Hepatocyte (in vitro differentiated cells): ENCODE measurements at regions not wholly inside any gene's neighbourhood (a gene's known extent, or its start where the extent isn't known, plus 50 kb on each side); places are given as distances from the start of the nearest gene placed in this dataset.

Experiments used
- DNase-seq: peaks from one replicate; pipeline ENCODE4 v3.0.0-alpha.2; 2016; ENCODE audit warnings: low spot score
- H2AFZ ChIP-seq: fragments of 200-600 bp; sonication (generic); 2 replicates; pipeline ENCODE4 v1.6.0; 2016; ENCODE audit warnings: antibody characterized with exemption, mild to moderate bottlenecking
- H3K27ac ChIP-seq: fragments of 200-600 bp; sonication (generic); 2 replicates; pipeline ENCODE4 v1.5.1; 2016; ENCODE audit warnings: mild to moderate bottlenecking
- H3K27me3 ChIP-seq: fragments of 200-600 bp; sonication (generic); 2 replicates; pipeline ENCODE4 v1.6.1; 2016
- H3K36me3 ChIP-seq: fragments of 200-600 bp; sonication (generic); replicated peaks from 2 replicates; pipeline ENCODE4 v1.5.1; 2016; ENCODE audit warnings: low read depth; ENCODE audit not compliant: insufficient read depth
- H3K4me1 ChIP-seq: fragments of 200-600 bp; sonication (generic); 2 replicates; pipeline ENCODE4 v1.5.1; 2016; ENCODE audit warnings: mild to moderate bottlenecking, moderate library complexity; ENCODE audit not compliant: insufficient read depth
- H3K4me2 ChIP-seq: fragments of 200-600 bp; sonication (generic); 2 replicates; pipeline ENCODE4 v1.6.0; 2016
- H3K4me3 ChIP-seq: fragments of 200-600 bp; sonication (generic); 2 replicates; pipeline ENCODE4 v1.5.1; 2016; ENCODE audit warnings: mild to moderate bottlenecking
- H3K79me2 ChIP-seq: fragments of 200-600 bp; sonication (generic); 2 replicates; pipeline ENCODE4 v1.6.0; 2017; ENCODE audit warnings: mild to moderate bottlenecking
- H3K9me2 ChIP-seq: fragments of 200-600 bp; sonication (generic); replicated peaks from 2 replicates; pipeline ENCODE4 v1.6.0; 2017; ENCODE audit warnings: mild to moderate bottlenecking; ENCODE audit not compliant: insufficient read depth
- H3K9me3 ChIP-seq: fragments of 200-600 bp; sonication (generic); 2 replicates; pipeline ENCODE4 v1.5.1; 2016; ENCODE audit warnings: low read depth, mild to moderate bottlenecking
- H4K20me1 ChIP-seq: fragments of 200-600 bp; sonication (generic); 2 replicates; pipeline ENCODE4 v1.6.0; 2016; ENCODE audit warnings: mild to moderate bottlenecking; ENCODE audit not compliant: insufficient read depth, poor library complexity, severe bottlenecking
- CTCF ChIP-seq: fragments of 200-600 bp; sonication (generic); IDR thresholded peaks from 2 replicates; pipeline ENCODE4 v1.5.1; 2016; ENCODE audit warnings: antibody characterized with exemption, mild to moderate bottlenecking; ENCODE audit not compliant: poor library complexity
- EZH2 ChIP-seq: fragments of 200-600 bp; sonication (generic); IDR thresholded peaks from 2 replicates; pipeline ENCODE4 v1.6.1; 2016; ENCODE audit warnings: antibody characterized with exemption, mild to moderate bottlenecking, borderline replicate concordance
- EZH2phosphoT487 ChIP-seq: fragments of 200-600 bp; sonication (generic); IDR thresholded peaks from one replicate; pipeline ENCODE4 v1.6.1; 2018; ENCODE audit warnings: antibody characterized with exemption, mild to moderate bottlenecking, low read depth, moderate library complexity; ENCODE audit not compliant: unreplicated experiment, severe bottlenecking
- WGBS: methylation state at CpG from one replicate; pipeline ENCODE4 v1.1.6; 2016; ENCODE audit warnings: low lambda C conversion rate; ENCODE audit errors: missing lambda C conversion rate; 5-methylcytosine and 5-hydroxymethylcytosine counted together

DNA sequence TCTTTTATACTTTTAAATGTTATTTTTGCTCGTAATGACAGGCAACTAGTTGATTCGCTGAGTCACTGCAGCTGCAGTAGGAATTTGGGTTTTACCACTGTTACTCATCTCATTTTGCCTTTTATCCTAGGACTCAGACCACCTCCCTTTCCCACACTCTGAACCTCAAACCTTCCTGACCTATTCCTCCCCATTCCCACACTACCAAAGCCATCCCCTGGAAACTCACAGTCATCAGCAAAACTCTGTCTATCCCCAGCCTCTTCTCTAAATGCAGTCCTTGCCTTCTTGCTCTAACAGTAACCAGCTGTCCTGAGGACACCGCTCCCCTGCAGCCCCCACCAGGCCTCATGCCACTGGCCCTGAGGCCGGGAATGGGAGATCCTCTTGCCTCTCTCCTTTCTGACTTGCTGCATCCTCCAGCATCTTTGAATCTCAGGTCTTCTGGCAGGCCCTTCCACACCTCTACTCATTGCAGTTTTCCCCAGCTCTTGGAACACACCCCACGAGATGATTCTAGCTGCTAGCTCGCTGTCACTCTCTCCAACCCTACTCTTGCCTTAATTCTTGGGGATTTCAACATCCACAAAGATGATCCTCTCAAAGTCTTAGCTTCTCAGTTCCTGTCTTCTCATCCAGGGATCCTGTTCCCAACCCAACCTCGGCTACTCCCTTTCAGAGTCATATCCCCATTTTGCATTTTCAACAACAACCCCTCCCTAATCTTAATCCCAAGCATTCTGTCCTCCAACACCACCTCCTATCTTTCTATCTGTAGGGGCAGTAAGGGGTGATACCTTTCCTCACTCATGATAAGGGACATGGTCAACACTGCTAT lies 55.9 kb upstream of the C3orf80 start:
- no peaks in the 10 kb centered on the region for H3K9me3 ChIP-seq
- DNase-seq = no peak
- H3K4me2 ChIP-seq = no peak overlapping the region
- no peak overlapping the region for H3K27ac ChIP-seq
- TF ChIP-seq EZH2 = no peak
- TF ChIP-seq EZH2phosphoT487 = no peak
- TF ChIP-seq CTCF = no peak
- H4K20me1 ChIP-seq = no peaks in the 10 kb centered on the region
- no peaks in the 10 kb centered on the region for H3K4me1 ChIP-seq
- no peak overlapping the region for H3K4me3 ChIP-seq
- 81% methylated on average over 7 of the region's 7 CpGs for WGBS
- no peaks in the 10 kb centered on the region for H3K9me2 ChIP-seq
- no peaks in the 10 kb centered on the region for H3K36me3 ChIP-seq
- no peaks in the 10 kb centered on the region for H3K27me3 ChIP-seq
- no peak overlapping the region for H2AFZ ChIP-seq
- H3K79me2 ChIP-seq = no peaks in the 10 kb centered on the region

DNA sequence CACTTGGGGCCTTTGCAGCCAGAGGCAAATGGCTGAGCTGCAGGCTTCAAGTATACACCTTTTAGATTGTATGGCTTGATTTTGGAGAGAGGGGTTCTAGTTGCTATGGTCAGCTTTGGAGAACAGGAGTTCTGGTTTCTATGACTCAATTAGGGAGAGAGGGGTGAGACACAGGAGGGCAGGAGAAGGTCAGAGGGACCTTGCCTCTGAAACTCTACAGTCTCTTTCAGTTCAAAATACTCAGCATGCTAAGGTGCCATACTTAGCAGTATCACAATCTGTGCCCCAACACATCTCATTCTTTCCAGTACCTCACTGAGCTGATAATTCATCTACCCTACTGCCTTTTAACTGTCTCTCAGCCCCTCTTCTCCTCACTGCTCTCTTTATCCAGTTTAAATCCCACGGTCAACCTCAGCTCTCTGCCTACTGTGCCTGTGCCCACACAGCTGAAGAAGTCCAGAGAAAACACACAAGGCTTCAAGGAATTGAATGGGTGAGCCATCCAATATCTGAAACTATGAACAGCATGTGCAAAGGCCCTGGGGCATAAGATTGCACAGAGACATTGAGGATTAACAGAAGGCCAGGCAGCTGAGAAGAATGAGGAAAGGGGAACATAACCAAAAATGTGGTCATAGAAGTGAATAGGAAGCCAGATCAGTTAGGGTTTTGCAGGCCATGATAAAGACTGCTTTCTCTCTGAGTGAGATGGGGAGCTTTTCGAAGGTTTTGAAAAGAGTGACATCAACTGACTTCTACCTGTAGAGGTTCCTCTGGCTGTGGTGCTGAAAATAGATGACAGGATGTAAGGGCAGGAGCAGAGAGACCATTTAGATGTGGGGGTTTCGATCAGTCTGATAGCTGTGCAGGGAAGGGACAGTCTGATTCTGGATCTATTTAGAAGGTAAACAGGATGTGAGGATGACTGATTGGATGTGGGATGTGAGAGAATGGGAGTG lies 54.5 kb upstream of the C3orf80 start:
- no peaks in the 10 kb centered on the region for H3K9me2 ChIP-seq
- no peak for TF ChIP-seq CTCF
- TF ChIP-seq EZH2 = no peak
- no peak for TF ChIP-seq EZH2phosphoT487
- no peaks in the 10 kb centered on the region for H3K36me3 ChIP-seq
- H3K27ac ChIP-seq = no peak overlapping the region
- no peak overlapping the region for H3K4me2 ChIP-seq
- no peaks in the 10 kb centered on the region for H3K9me3 ChIP-seq
- DNase-seq = no peak
- no peak overlapping the region for H2AFZ ChIP-seq
- WGBS = 97% methylated on average over 3 of the region's 3 CpGs
- no peaks in the 10 kb centered on the region for H3K79me2 ChIP-seq
- no peaks in the 10 kb centered on the region for H3K27me3 ChIP-seq
- no peak overlapping the region for H3K4me3 ChIP-seq
- no peaks in the 10 kb centered on the region for H3K4me1 ChIP-seq
- no peaks in the 10 kb centered on the region for H4K20me1 ChIP-seq

DNA sequence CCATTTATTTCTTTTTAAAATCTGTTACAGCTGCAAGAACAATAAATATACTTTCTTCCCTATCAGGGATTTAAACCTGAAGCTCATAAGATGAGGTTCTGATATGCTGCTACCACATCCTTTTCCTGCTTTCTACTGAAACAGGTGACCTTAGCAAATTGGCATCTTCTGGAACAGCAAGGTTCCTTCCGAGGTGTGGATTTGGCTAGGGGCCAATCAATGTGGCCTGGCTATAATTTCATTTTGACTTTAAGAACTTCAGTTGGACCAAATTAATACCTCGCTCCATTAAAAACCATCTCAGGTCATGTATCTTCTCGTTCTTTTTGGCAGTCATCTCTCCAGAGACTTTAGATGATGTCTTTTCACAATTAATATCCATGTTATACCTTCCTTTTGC lies 53.4 kb upstream of the C3orf80 start:
- Histone ChIP-seq H3K79me2 (no peaks in the 10 kb centered on the region), H4K20me1 (no peaks in the 10 kb centered on the region), H3K4me1 (no peaks in the 10 kb centered on the region), H3K4me2 (no peak overlapping the region), H3K27me3 (no peaks in the 10 kb centered on the region), H3K27ac (no peak overlapping the region), H2AFZ (no peak overlapping the region), H3K9me3 (no peaks in the 10 kb centered on the region), H3K4me3 (no peak overlapping the region), H3K36me3 (no peaks in the 10 kb centered on the region), H3K9me2 (no peaks in the 10 kb centered on the region)
- WGBS = 89% methylated on average over 3 of the region's 3 CpGs
- TF ChIP-seq EZH2 (no peak), CTCF (no peak), EZH2phosphoT487 (no peak)
- no peak for DNase-seq
